ENCODE measurements at regions not wholly inside any gene's neighbourhood (a gene's known extent, or its start where the extent isn't known, plus 50 kb on each side); places are given as distances from the start of the nearest gene placed in this dataset.

GRCh38 chr9:130782886-130783530 lies 52.0 kb upstream of the ABL1 start:
- H3K4me1 Mint-ChIP-seq (ENCODE audit: low read depth, unreplicated experiment) = peaks cover 14% of the 10 kb centered on the region
- Histone ChIP-seq H3K4me1 (ENCODE audit: insufficient read depth, low read length) (peaks cover 20% of the 10 kb centered on the region), H3K4me3 (ENCODE audit: insufficient read depth, low read depth, low read length) (no peak overlapping the region), H3K9ac (ENCODE audit: low read length) (no peak overlapping the region), H2AFZ (ENCODE audit: low read depth, low read length) (no peak overlapping the region), H3K36me3 (ENCODE audit: insufficient read depth, low read length) (no peaks in the 10 kb centered on the region), H3K4me2 (ENCODE audit: low read length) (no peak overlapping the region), H3K27ac (ENCODE audit: low read depth, low read length) (no peak overlapping the region), H4K20me1 (ENCODE audit: insufficient read depth, low read length) (peaks cover 35% of the 10 kb centered on the region), H3K9me3 (ENCODE audit: insufficient read depth, low read depth, low read length) (no peaks in the 10 kb centered on the region), H3K79me2 (ENCODE audit: insufficient read depth, low read length) (peaks cover 72% of the 10 kb centered on the region), H3K27me3 (ENCODE audit: insufficient read depth, low read length) (no peaks in the 10 kb centered on the region)
- no peak for TF ChIP-seq CTCF (IDR thresholded peaks at IDR 0.05; ENCODE audit: insufficient read depth, low read depth, low read length)
- no peak for TF ChIP-seq EZH2 (IDR thresholded peaks at IDR 0.05; ENCODE audit: insufficient read depth, low read length)
- no peaks in the 10 kb centered on the region for H3K27me3 Mint-ChIP-seq (ENCODE audit: low read depth, unreplicated experiment)
- no peak overlapping the region for H3K27ac Mint-ChIP-seq (ENCODE audit: unreplicated experiment)
- DNase-seq (ENCODE audit: low read depth) (no peak), FAIRE-seq (no peak)
- H3K4me3 Mint-ChIP-seq (ENCODE audit: unreplicated experiment) = no peak overlapping the region
- H3K9me3 Mint-ChIP-seq (ENCODE audit: unreplicated experiment) = no peaks in the 10 kb centered on the region
- H3K36me3 Mint-ChIP-seq (ENCODE audit: low read depth, unreplicated experiment) = peaks cover 2% of the 10 kb centered on the region

- Histone ChIP-seq H3K9me3 (ENCODE audit: insufficient read depth, low read depth, low read length) (peaks cover 1% of the 10 kb centered on the region), H2AFZ (ENCODE audit: low read depth, low read length) (no peak overlapping the region), H3K9ac (ENCODE audit: low read length) (no peak overlapping the region), H3K27me3 (ENCODE audit: insufficient read depth, low read length) (no peaks in the 10 kb centered on the region), H4K20me1 (ENCODE audit: insufficient read depth, low read length) (peaks cover 35% of the 10 kb centered on the region), H3K4me3 (ENCODE audit: insufficient read depth, low read depth, low read length) (no peak overlapping the region), H3K27ac (ENCODE audit: low read depth, low read length) (no peak overlapping the region), H3K36me3 (ENCODE audit: insufficient read depth, low read length) (no peaks in the 10 kb centered on the region), H3K79me2 (ENCODE audit: insufficient read depth, low read length) (peaks cover 72% of the 10 kb centered on the region), H3K4me1 (ENCODE audit: insufficient read depth, low read length) (peaks cover 14% of the 10 kb centered on the region), H3K4me2 (ENCODE audit: low read length) (no peak overlapping the region)
- Mint-ChIP-seq H3K36me3 (ENCODE audit: low read depth, unreplicated experiment) (peaks cover 9% of the 10 kb centered on the region), H3K4me3 (ENCODE audit: unreplicated experiment) (no peak overlapping the region), H3K9me3 (ENCODE audit: unreplicated experiment) (peaks cover 7% of the 10 kb centered on the region), H3K27me3 (ENCODE audit: low read depth, unreplicated experiment) (no peaks in the 10 kb centered on the region), H3K4me1 (ENCODE audit: low read depth, unreplicated experiment) (peaks cover 9% of the 10 kb centered on the region), H3K27ac (ENCODE audit: unreplicated experiment) (no peak overlapping the region)
- TF ChIP-seq EZH2 (IDR thresholded peaks at IDR 0.05; ENCODE audit: insufficient read depth, low read length) (no peak), CTCF (IDR thresholded peaks at IDR 0.05; ENCODE audit: insufficient read depth, low read depth, low read length) (no peak)
- DNase-seq (ENCODE audit: low read depth) (no peak), FAIRE-seq (no peak)
Measured at GRCh38 chr9:130785053-130785452, 50.0 kb upstream of the ABL1 start.
